ENCODE measurements at regions not wholly inside any gene's neighbourhood (a gene's known extent, or its start where the extent isn't known, plus 50 kb on each side); places are given as distances from the start of the nearest gene placed in this dataset.

- TF ChIP-seq CTCF (conservative IDR thresholded peaks at IDR 0.05; ENCODE audit: low read depth, low read length) (no peak), EZH2 (IDR thresholded peaks at IDR 0.05; ENCODE audit: borderline replicate concordance, low read depth, low read length, poor library complexity, severe bottlenecking) (no peak)
Observed at GRCh38 chr3:72440491-72440890, 407.8 kb downstream of the SHQ1 start.
